HG03135 (cell line): ENCODE measurements at regions not wholly inside any gene's neighbourhood (a gene's known extent, or its start where the extent isn't known, plus 50 kb on each side); places are given as distances from the start of the nearest gene placed in this dataset.
"Not testable (repeated sequence)": the region's sequence is repeated elsewhere in the genome, so short reads cannot be mapped to it uniquely, and the experiment has no call there.

Source experiments
- ATAC-seq: cut with Tn5 transposase; IDR thresholded peaks from one replicate; pipeline ENCODE4 v1.9.1; 2021; ENCODE audit warnings: mild to moderate bottlenecking, moderate library complexity; ENCODE audit not compliant: unreplicated experiment

DNA sequence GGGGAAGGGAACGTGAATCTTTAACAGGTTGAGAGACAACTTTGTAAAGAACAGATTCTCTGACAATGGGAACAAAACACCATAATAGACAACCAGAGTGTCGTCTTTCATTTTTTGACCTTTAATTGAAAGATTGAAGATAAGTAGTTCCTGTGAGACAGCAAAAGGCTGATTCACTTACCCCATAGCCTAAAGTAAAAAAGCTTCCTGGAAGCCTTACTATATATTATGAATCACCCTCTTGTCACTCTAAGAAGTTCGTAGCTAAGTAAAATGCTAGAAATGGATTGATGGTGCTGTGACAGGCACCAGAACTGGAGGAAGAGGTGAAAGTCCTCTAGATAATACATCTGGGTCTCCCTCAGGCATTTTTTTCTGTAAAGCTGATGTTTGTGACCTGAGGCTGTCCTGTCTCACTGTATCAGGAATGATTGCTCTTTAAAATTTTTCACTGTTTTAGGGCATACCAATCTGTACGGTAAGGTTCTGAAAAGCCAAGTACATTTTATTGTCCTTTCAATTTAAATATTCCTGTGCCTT, 824.6 kb upstream of the SEMA6D start:
- ATAC-seq: no peak

GRCh38 chr15:46894644-46895043, 822.7 kb upstream of the SEMA6D start:
- no peak for ATAC-seq

DNA sequence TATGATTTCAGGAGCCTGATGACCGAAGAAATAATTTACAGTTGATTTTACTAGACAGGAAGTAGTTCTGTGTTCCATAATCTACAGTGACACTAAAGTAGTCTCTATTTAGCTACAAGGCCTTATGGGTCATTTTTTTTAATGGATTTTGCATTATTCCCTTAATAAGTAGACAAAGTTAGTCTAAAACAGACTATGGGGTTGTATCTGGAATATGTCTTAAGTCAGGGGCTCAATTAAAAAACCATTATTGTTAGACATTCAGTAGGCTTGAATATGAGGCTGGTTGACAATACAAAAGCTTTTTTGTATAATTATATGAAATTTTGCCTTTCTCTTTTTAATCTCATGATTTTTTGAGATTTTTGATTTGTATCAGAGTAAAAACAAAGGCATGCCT, 820.0 kb upstream of the SEMA6D start:
- no peak for ATAC-seq

- ATAC-seq: no peak
These were observed 816.3 kb upstream of the SEMA6D start for GRCh38 chr15:46901001-46901400.

- ATAC-seq: no peak
These were observed 799.5 kb upstream of the SEMA6D start for GRCh38 chr15:46917721-46918252.

- no peak for ATAC-seq
These were observed 798.7 kb upstream of the SEMA6D start for GRCh38 chr15:46918462-46919140.

DNA sequence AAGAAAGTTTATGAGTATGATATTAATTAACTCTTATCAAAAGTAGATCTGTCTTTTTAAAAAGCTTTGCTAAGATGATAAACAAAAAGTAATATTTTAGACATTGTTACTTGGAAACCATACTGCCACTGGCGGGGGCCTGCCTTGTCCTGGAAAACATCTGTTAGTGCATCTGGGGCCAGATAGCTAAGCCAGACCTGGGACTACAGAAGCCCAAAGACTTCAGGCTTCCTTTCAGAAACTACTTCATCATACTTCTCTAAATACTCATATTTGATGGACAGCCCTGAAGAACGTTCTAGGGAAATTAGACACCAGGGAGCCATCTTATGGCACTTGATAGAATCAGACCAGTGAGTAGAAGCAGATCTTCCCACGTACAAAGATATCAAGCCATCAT, 795.4 kb upstream of the SEMA6D start:
- no peak for ATAC-seq

- no peak for ATAC-seq
These were observed 786.9 kb upstream of the SEMA6D start for GRCh38 chr15:46930426-46930825.

DNA sequence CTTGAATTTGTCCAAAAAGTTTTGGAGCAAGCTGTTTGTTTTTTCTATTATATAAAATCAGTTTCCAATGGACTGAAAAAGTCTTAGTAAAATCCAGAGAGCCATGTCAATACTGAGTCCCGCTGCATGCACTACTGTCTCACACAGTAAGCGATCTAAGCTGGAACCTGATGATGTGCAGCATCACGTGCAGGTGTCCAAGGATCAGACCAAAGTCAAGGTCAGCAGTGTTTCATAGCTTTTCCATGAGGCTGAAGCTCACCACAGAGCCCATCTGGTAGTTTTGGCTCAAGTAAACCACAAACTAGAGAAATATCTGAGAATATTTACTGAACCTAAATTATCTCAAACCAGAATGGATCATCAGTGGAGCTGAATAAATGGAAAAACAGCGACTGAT, 784.0 kb upstream of the SEMA6D start:
- no peak for ATAC-seq

DNA sequence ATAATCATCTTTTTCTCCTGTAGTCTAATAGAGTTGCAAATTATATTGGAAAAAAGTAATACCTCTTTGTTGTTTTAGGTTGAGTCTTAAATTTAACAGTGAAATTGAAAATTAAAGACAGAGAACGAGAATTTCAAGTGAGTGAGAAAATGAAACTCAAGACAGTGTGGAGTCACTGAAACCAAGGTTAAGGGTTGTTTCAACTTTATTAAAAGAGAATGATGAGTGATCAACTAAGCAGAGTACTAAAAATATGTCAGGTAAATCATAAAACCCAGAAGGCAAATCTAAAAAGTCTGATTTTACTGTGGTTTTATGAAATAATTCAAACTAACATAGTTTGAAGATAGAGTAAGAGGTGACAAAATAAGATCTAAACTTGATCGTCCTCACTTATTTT, 782.5 kb upstream of the SEMA6D start:
- ATAC-seq: no peak

GRCh38 chr15:46938169-46938568, 779.1 kb upstream of the SEMA6D start:
- ATAC-seq: no peak

DNA sequence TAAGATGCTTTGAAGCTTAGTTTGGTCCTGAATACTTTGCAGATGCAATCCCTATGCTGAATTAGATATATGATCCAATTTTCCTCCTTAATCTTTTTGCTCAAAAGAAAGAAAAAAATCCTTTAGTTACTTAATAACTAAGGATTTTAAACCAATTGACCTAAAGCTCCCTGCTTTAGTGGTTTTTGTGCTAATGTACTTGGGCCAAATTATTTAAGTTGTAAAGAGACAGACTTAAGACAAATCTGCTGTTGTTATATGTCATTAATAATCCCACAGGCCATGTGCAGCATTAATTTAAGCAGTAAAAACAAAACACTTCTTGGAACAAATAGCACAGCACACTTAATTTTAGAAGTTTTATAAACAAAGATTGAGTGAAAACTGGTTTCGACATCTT, 776.1 kb upstream of the SEMA6D start:
- no peak for ATAC-seq

DNA sequence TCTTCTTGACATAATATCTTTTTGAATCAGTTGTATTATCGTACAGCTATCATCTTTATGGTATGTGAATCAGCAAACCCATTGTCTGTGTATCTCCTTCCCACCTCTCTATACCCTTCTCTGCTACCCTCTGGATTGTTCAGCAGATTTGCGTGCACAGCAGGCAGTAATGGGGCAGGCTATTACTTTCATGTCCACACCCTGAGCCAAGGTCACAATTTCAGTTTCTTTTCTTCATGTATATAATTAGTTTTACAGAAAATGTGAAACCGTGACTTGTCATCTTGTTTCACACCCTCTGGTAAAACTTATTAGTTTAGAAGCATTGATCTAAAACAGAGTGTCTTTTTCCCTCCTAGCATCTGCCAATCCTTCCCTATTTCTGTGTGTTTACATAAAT, 770.4 kb upstream of the SEMA6D start:
- ATAC-seq: no peak

DNA sequence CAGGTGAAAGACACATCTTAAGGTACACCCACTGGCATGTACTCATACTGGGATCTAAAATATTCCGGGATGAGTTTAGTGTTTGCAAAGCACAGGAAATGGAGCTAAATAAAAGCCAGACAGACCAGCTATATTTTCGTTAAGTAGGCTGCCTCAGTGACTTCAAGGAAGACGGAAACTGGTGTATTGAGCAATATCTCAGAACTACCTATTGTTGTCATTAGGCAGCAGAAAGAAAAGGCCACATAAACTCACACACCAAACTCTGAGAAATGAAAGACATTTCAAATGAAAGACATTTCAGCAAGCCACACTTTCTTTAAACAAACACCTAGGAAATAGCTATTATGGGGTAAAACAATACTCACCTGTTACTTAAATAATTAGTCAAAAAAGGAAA, 761.7 kb upstream of the SEMA6D start:
- no peak for ATAC-seq

DNA sequence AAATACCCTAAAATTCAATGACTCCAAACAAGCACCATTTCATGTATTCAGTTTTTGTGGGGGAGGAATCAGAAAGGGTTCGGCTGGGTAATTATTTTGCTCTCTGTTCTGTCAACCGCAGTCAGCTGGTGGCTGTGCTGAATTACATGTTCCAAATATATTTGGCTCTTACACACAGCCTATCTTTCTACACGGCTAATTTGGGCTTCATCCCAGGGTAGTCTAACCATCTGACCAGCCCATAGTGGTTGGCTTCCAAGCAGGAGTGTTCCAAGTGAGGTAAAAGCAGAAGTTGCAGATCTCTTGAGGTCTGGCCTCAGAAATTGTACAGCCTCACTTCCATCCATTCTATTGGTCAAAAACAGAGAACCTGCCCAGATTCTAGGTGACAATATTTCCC, 760.8 kb upstream of the SEMA6D start:
- no peak for ATAC-seq

- no peak for ATAC-seq
These were observed 760.4 kb upstream of the SEMA6D start for GRCh38 chr15:46956881-46957280.

- ATAC-seq: no peak
These were observed 756.7 kb upstream of the SEMA6D start for GRCh38 chr15:46960581-46960980.

DNA sequence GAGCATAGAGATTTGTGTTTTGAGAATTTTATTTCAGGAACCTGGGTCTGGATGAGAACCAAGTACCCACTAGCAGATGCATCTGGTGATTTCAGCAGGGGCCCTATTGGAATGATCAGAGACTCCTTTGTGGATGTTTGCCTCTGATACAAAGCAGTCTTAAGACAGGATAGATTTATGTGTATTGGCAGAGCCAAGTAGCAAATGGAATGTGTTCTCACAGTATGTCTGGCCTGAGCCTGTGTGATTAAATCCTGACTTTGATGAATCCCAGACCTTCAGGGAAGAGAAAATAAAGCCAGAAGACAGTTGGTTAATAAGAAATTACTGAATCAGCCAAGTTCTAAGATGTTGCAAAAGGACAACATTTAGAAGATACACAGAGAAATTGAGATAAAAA, 755.5 kb upstream of the SEMA6D start:
- no peak for ATAC-seq

DNA sequence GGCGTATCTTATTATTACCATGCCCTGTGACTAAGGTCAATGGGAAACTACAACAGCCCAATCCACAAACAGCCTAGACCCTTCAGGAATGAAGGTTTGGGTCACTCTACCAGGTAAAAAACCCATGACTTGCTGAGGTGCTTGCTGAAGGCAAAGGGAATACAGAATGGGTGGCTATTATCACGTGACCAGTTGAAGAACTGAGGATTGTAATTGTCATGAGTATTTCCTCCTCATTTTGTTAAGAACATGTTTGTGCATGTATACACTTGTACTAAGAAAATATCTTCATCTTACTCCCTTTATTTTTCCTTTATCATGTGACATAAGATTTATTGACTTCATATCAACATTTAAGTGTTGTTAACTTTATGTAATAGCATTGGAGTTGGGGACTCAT, 729.2 kb upstream of the SEMA6D start:
- not testable (repeated sequence) for ATAC-seq

GRCh38 chr15:46996359-46996758, 720.9 kb upstream of the SEMA6D start:
- no peak for ATAC-seq

GRCh38 chr15:46997501-46997900, 719.8 kb upstream of the SEMA6D start:
- no peak for ATAC-seq

- no peak for ATAC-seq
These were observed 713.7 kb upstream of the SEMA6D start for GRCh38 chr15:47003568-47003967.

DNA sequence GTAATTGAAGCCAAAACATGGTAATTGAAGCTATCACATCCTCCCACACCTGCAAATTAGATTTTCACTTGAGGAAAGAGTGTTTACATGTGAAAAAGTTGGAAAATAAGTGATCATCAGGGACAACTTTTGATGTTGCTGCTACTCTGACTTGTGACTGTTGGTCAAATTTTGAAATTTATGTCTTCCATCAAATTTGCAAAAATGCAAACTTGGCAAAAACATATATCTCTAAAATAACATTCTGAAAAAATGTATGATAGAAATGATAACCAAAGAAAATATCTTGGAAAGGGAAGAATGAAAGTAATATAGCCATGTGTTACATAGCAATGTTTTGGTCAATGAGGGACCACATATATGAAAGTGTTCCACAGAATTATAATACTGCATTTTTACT, 703.9 kb upstream of the SEMA6D start:
- ATAC-seq: no peak
